ENCODE measurements at regions not wholly inside any gene's neighbourhood (a gene's known extent, or its start where the extent isn't known, plus 50 kb on each side); places are given as distances from the start of the nearest gene placed in this dataset.

DNA sequence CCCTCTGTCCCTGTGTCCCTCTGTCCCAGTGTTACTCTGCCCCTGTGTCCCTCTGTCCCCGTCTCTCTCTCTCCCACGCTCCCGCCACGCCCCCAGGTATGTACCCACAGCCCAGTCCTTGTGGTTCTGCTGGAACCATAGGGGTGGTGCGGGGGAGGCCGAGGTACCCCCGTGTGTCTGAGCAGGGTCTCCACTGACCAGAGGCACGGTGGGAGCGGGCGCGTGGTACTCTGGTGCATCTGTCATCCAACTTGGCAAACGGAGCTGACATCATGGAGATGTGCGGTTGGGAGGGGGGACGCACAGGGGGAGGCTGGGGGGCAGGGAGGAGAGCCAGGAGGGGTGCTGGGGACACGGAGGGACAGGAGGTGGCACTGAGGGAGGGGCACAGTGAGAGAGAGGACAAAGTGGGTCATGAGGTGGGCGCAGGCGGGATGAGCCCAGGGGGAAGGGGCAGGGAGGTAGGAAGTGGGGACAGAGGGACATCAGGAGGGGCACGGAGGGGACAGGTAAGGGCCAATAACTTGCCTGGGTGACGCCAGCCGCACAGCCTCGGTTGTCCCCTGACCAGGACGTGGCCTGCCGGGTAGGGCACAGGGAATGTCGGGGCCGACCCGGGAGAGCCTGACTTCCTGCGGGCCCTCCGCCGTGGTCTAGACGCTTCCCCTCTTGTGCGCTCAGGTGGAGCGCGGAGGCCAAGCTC, 163.6 kb upstream of the PDE10A start:
- in situ Hi-C loops (cut with MboI; ENCODE audit: low sequenced_read_pairs in 4 of 4) (loop anchor here in 1 of 4 donors (25.0 kb wide), 1 partner anchor 389 kb away; no protein-coding TSS in a partner anchor), intact Hi-C loops (cut with DNase I; ENCODE audit: low total_unique reads) (no loop called here)
- TF ChIP-seq POLR2A (IDR thresholded peaks at IDR 0.05), result no peak
- TF ChIP-seq, protein P1, sequence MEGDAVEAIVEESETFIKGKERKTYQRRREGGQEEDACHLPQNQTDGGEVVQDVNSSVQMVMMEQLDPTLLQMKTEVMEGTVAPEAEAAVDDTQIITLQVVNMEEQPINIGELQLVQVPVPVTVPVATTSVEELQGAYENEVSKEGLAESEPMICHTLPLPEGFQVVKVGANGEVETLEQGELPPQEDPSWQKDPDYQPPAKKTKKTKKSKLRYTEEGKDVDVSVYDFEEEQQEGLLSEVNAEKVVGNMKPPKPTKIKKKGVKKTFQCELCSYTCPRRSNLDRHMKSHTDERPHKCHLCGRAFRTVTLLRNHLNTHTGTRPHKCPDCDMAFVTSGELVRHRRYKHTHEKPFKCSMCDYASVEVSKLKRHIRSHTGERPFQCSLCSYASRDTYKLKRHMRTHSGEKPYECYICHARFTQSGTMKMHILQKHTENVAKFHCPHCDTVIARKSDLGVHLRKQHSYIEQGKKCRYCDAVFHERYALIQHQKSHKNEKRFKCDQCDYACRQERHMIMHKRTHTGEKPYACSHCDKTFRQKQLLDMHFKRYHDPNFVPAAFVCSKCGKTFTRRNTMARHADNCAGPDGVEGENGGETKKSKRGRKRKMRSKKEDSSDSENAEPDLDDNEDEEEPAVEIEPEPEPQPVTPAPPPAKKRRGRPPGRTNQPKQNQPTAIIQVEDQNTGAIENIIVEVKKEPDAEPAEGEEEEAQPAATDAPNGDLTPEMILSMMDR (IDR thresholded peaks at IDR 0.05 in 4 of 5, conservative IDR thresholded peaks at IDR 0.05 in 1 of 5), result no peak
- Histone ChIP-seq H3K36me3 (no peaks in the 10 kb centered on the region), H3K27me3 (no peaks in the 10 kb centered on the region), H3K4me1 (no peaks in the 10 kb centered on the region), H3K4me3 (no peak overlapping the region), H3K9me3 (no peaks in the 10 kb centered on the region), H3K27ac (no peak overlapping the region)
- no peak for ATAC-seq
- DNase-seq, result no peak

DNA sequence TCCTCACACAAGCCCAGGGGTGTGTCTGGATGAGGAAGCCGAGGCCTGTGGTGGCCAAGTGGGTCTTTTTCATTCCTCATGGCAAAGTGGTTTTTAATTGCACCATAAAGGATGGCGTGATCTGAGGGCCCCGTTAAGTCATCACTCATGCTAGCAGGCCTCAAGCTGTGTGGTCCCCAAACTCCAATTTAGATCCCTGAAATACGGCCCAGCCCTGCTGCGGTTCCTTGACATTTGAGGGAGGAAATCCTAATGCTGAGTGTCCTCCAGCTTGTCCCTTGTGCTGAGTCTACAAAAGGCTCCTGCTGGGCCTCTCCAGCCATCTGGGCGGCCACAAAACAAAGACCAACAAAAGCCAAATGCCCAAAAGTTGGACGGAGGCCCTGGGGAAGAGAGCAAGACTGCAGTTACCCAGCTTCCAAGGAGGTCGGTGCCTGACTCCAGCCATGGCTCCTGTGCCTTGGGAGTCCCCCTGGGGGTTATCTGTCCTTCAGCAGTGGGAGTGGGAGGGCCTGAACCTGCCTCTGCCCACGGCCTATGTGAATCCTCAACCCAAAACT, 162.3 kb upstream of the PDE10A start:
- intact Hi-C loops (cut with DNase I; ENCODE audit: low total_unique reads) (no loop called here), in situ Hi-C loops (cut with MboI; ENCODE audit: low sequenced_read_pairs in 4 of 4) (loop anchor here in 1 of 4 donors (25.0 kb wide), 1 partner anchor 388 kb away; no protein-coding TSS in a partner anchor)
- ATAC-seq (no peak), DNase-seq (no peak)
- no peak for TF ChIP-seq POLR2A (IDR thresholded peaks at IDR 0.05)
- TF ChIP-seq, protein P1 (IDR thresholded peaks at IDR 0.05 in 4 of 5, conservative IDR thresholded peaks at IDR 0.05 in 1 of 5), result no peak
- Histone ChIP-seq H3K4me1 (no peaks in the 10 kb centered on the region), H3K27me3 (no peaks in the 10 kb centered on the region), H3K9me3 (no peaks in the 10 kb centered on the region), H3K4me3 (no peak overlapping the region), H3K27ac (no peak overlapping the region), H3K36me3 (no peaks in the 10 kb centered on the region)

DNA sequence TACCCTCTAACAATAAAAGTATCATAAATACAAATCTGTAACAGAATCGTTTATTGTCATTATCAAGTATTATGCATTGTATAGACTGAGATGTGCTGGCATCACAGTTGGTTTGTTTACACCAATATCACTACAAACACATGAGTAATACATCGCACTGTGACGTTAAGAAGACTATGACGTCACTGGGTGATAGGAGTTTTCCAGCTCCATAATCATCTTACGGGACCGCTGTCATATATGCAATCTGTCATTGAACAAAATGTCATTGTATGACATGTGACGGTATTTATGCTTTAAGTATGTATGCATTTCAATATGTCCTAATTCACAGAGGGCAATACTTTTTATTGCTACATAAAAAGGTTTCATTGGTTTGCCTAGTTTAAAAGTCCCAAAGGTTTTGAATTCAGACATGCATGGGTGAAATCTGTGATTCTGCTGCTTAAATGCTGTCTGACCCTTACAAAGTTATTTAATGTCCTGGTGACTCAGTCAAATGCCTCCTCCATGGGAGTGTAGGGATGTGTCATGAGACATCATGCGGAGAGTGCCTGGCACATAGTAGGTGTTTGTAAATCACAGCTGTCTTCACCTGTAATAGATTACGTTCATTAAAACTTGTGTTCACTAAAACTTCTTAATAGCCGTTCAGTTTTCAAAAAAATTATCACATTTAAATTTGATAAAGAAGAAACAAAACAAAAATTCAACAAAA, 160.7 kb upstream of the PDE10A start:
- in situ Hi-C loops (cut with MboI; ENCODE audit: low sequenced_read_pairs in 4 of 4) (no loop called here), intact Hi-C loops (cut with DNase I; ENCODE audit: low total_unique reads) (no loop called here)
- Histone ChIP-seq H3K27me3 (peaks cover 0 to 3% (median 0%) of the 10 kb centered on the region in 3 donors), H3K9me3 (no peaks in the 10 kb centered on the region), H3K4me3 (no peak overlapping the region), H3K36me3 (no peaks in the 10 kb centered on the region), H3K4me1 (no peaks in the 10 kb centered on the region), H3K27ac (no peak overlapping the region)
- ATAC-seq, result no peak
- TF ChIP-seq POLR2A (IDR thresholded peaks at IDR 0.05), result no peak
- TF ChIP-seq, protein P1 (IDR thresholded peaks at IDR 0.05 in 4 of 5, conservative IDR thresholded peaks at IDR 0.05 in 1 of 5), result no peak
- no peak for DNase-seq

DNA sequence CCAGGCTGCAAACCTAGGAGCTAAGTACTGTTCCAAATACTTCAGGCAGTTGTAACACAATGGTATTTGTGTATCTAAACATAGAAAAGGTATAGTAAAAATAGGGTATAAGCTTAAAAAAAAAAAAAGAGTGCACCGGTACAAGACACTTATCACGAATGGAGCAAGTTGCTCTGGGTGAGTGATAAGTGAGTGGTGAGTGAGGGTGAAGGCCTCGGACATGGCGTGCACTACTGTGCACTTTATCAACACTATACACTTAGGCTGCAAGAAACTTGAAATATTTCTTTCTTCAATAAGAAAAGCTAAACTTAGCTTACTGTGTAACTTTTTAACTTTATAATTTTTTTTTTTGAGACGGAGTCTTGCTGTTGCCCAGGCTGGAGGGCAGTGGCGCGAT, 159.5 kb upstream of the PDE10A start:
- DNase-seq (no peak), ATAC-seq (no peak)
- Histone ChIP-seq H3K9me3 (no peaks in the 10 kb centered on the region), H3K4me1 (no peaks in the 10 kb centered on the region), H3K4me3 (no peak overlapping the region), H3K27me3 (peaks cover 0 to 3% (median 0%) of the 10 kb centered on the region in 3 donors), H3K27ac (no peak overlapping the region), H3K36me3 (no peaks in the 10 kb centered on the region)
- in situ Hi-C loops (cut with MboI; ENCODE audit: low sequenced_read_pairs in 4 of 4), result no loop called here
- TF ChIP-seq, protein P1 (IDR thresholded peaks at IDR 0.05 in 4 of 5, conservative IDR thresholded peaks at IDR 0.05 in 1 of 5), result no peak
- TF ChIP-seq POLR2A (IDR thresholded peaks at IDR 0.05), result no peak
- intact Hi-C loops (cut with DNase I; ENCODE audit: low total_unique reads), result no loop called here

Measured in gastrocnemius medialis (tissue), 4 donors.